HL-60 (cell line): ENCODE measurements at regions not wholly inside any gene's neighbourhood (a gene's known extent, or its start where the extent isn't known, plus 50 kb on each side); places are given as distances from the start of the nearest gene placed in this dataset.

Experiments
- GABPA ChIP-seq: IDR thresholded peaks from 2 replicates; pipeline ENCODE4 v1.6.1; 2012; ENCODE audit warnings: low read depth
- POLR2AphosphoS5 ChIP-seq: IDR thresholded peaks from 2 replicates; pipeline ENCODE4 v1.6.1; 2012; ENCODE audit warnings: low read depth
- SPI1 ChIP-seq: IDR thresholded peaks from 2 replicates; pipeline ENCODE4 v1.6.1; 2012; ENCODE audit warnings: low read depth, mild to moderate bottlenecking, borderline replicate concordance
- TF ChIP-seq, protein P1 (sequence below): IDR thresholded peaks from one replicate; pipeline ENCODE4 v1.5.1; 2011; ENCODE audit warnings: low read length, control low read depth, inconsistent platforms; ENCODE audit not compliant: insufficient read depth
- TF ChIP-seq, protein P2 (sequence below): IDR thresholded peaks from 2 replicates; pipeline ENCODE4 v1.6.1; 2012; ENCODE audit warnings: low read depth; ENCODE audit not compliant: insufficient replicate concordance

DNA sequence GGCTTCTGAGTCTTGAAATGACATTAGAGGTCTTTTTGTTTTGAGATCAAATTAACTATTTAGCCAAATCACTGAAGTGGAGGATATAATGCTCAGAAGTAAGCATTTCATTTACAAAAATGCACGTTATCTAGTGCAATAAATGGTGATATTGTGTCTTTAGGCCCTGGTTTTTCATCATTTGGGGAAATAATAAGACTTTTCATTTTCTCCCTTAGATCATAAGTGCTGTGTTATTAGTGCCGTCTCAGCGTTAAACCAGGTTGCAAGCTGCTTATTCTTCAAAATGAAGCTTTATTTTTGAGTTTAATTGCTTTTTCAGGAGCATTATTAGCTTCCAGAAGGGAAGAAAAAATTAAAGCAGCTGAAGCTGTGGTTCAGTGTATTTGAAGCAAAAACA, 1416.8 kb upstream of the GOT2 start:
- TF ChIP-seq, protein P1, sequence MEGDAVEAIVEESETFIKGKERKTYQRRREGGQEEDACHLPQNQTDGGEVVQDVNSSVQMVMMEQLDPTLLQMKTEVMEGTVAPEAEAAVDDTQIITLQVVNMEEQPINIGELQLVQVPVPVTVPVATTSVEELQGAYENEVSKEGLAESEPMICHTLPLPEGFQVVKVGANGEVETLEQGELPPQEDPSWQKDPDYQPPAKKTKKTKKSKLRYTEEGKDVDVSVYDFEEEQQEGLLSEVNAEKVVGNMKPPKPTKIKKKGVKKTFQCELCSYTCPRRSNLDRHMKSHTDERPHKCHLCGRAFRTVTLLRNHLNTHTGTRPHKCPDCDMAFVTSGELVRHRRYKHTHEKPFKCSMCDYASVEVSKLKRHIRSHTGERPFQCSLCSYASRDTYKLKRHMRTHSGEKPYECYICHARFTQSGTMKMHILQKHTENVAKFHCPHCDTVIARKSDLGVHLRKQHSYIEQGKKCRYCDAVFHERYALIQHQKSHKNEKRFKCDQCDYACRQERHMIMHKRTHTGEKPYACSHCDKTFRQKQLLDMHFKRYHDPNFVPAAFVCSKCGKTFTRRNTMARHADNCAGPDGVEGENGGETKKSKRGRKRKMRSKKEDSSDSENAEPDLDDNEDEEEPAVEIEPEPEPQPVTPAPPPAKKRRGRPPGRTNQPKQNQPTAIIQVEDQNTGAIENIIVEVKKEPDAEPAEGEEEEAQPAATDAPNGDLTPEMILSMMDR: no peak
- TF ChIP-seq GABPA (no peak), SPI1 (no peak), POLR2AphosphoS5 (no peak)
- TF ChIP-seq, protein P2, sequence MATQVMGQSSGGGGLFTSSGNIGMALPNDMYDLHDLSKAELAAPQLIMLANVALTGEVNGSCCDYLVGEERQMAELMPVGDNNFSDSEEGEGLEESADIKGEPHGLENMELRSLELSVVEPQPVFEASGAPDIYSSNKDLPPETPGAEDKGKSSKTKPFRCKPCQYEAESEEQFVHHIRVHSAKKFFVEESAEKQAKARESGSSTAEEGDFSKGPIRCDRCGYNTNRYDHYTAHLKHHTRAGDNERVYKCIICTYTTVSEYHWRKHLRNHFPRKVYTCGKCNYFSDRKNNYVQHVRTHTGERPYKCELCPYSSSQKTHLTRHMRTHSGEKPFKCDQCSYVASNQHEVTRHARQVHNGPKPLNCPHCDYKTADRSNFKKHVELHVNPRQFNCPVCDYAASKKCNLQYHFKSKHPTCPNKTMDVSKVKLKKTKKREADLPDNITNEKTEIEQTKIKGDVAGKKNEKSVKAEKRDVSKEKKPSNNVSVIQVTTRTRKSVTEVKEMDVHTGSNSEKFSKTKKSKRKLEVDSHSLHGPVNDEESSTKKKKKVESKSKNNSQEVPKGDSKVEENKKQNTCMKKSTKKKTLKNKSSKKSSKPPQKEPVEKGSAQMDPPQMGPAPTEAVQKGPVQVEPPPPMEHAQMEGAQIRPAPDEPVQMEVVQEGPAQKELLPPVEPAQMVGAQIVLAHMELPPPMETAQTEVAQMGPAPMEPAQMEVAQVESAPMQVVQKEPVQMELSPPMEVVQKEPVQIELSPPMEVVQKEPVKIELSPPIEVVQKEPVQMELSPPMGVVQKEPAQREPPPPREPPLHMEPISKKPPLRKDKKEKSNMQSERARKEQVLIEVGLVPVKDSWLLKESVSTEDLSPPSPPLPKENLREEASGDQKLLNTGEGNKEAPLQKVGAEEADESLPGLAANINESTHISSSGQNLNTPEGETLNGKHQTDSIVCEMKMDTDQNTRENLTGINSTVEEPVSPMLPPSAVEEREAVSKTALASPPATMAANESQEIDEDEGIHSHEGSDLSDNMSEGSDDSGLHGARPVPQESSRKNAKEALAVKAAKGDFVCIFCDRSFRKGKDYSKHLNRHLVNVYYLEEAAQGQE: no peak
